ENCODE measurements at regions not wholly inside any gene's neighbourhood (a gene's known extent, or its start where the extent isn't known, plus 50 kb on each side); places are given as distances from the start of the nearest gene placed in this dataset.

- BruUV-seq (replicated peaks), result no TSS peak
- H3K4me2 ChIP-seq (ENCODE audit: control insufficient read depth, insufficient read depth), result no peak overlapping the region
- no peaks in the 10 kb centered on the region for H3K9me3 ChIP-seq (replicated peaks; ENCODE audit: control insufficient read depth, insufficient read depth, low read length)
- DNase-seq (ENCODE audit: low read depth, low spot score), result no peak
- FAIRE-seq, result no peak
- H3K27ac ChIP-seq (ENCODE audit: control insufficient read depth, insufficient read depth), result no peak overlapping the region
- no peaks in the 10 kb centered on the region for H3K79me2 ChIP-seq (ENCODE audit: control insufficient read depth, insufficient read depth, low read length)
- H4K20me1 ChIP-seq (ENCODE audit: control insufficient read depth, insufficient read depth), result no peaks in the 10 kb centered on the region
- intact Hi-C loops (cut with micrococcal nuclease; ENCODE audit: unreplicated experiment) (loop anchor here (5.0 to 10.0 kb wide), 2 partner anchors 109 to 296 kb away; no protein-coding TSS in a partner anchor), in situ Hi-C loops (cut with MboI) (no loop called here)
- ChIA-PET POLR2A (interaction anchor here (0.5 kb wide), 1 partner anchor 1169 kb away, joined by 4 read pairs; no protein-coding TSS in a partner anchor), CTCF (interaction anchor here (0.6 to 0.8 kb wide), 2 partner anchors 11 to 306 kb away, joined by 3 to 4 read pairs; no protein-coding TSS in a partner anchor), RAD21 (ENCODE audit: unreplicated experiment) (no interaction called here), SMC1A (ENCODE audit: uncharacterized antibody, unreplicated experiment) (no interaction called here)
- H3K4me3 ChIP-seq, result no peak overlapping the region
- WGBS (ENCODE audit: insufficient coverage, insufficient replicate concordance, low lambda C conversion rate, missing lambda C conversion rate), result 13% methylated on average over 4 of the region's 7 CpGs
- no peak overlapping the region for H2AFZ ChIP-seq (ENCODE audit: control insufficient read depth, low read depth, low read length)
- no peak for ATAC-seq
- H3K4me1 ChIP-seq (ENCODE audit: control insufficient read depth, insufficient read depth, low read length), result no peaks in the 10 kb centered on the region
- no peak overlapping the region for H3K9ac ChIP-seq (ENCODE audit: control insufficient read depth, insufficient read depth, low read length)
- H3K27me3 ChIP-seq (replicated peaks in 1 of 2; ENCODE audit: control insufficient read depth in 2 of 2, insufficient read depth in 2 of 2, low read length in 1 of 2), result no peaks in the 10 kb centered on the region
- TF ChIP-seq JUND (IDR thresholded peaks at IDR 0.05; ENCODE audit: low read depth, low read length), result no peak
- no peak for TF ChIP-seq NRF1 (conservative IDR thresholded peaks at IDR 0.05; ENCODE audit: low read depth, low read length)
- no peak for TF ChIP-seq NBN (IDR thresholded peaks at IDR 0.05)
- no peak for TF ChIP-seq SPI1 (IDR thresholded peaks at IDR 0.05; ENCODE audit: borderline replicate concordance, insufficient read depth, low read depth, low read length)
- TF ChIP-seq ZBTB4 (CRISPR knock-in tag; IDR thresholded peaks at IDR 0.05), result no peak
- TF ChIP-seq CEBPB (IDR thresholded peaks at IDR 0.05; ENCODE audit: borderline replicate concordance in 1 of 2, low read depth in 2 of 2, low read length in 2 of 2), result no peak
- no peak for TF ChIP-seq RB1 (IDR thresholded peaks at IDR 0.05; ENCODE audit: borderline replicate concordance)
- no peak for TF ChIP-seq PML (IDR thresholded peaks at IDR 0.05; ENCODE audit: low read length)
- TF ChIP-seq EP300 (IDR thresholded peaks at IDR 0.05; ENCODE audit: borderline replicate concordance in 1 of 2, control insufficient read depth in 1 of 2, low read depth in 2 of 2, low read length in 2 of 2), result no peak
- TF ChIP-seq RBBP5 (conservative IDR thresholded peaks at IDR 0.05), result no peak
- no peak for TF ChIP-seq DPF2 (IDR thresholded peaks at IDR 0.05)
- no peak for TF ChIP-seq CBX3 (IDR thresholded peaks at IDR 0.05; ENCODE audit: borderline replicate concordance, low read depth)
- TF ChIP-seq TCF12 (IDR thresholded peaks at IDR 0.05; ENCODE audit: low read depth, low read length), result no peak
- no peaks in the 10 kb centered on the region for H3K36me3 ChIP-seq (ENCODE audit: control insufficient read depth in 2 of 2, insufficient read depth in 2 of 2, low read length in 1 of 2)
Observed at GRCh38 chr5:77866198-77866597, 90.1 kb upstream of the TBCA start.
